HepG2 (cell line): ENCODE measurements at regions not wholly inside any gene's neighbourhood (a gene's known extent, or its start where the extent isn't known, plus 50 kb on each side); places are given as distances from the start of the nearest gene placed in this dataset.

ENCODE experiments used
- ATAC-seq: fragments of 200-7000 bp; cut with Tn5 transposase; 3 replicates; pipeline ENCODE4 v1.9.1; 2020; ENCODE audit warnings: mild to moderate bottlenecking, moderate library complexity
- BruUV-seq: library from RNA; stranded (reverse); fragments of 400-500 nt; replicated peaks from 2 replicates; lab custom pipeline; 2021; lab: Mats Ljungman, UMichigan
- CTCF ChIA-PET: fragments of 300-600 bp; formaldehyde crosslinking; extraction: SDS; loops from one replicate; lab custom pipeline; 2021; ENCODE audit warnings: low total read pairs, inconsistent platforms, low intra/inter-chr PET ratio; lab: Yijun Ruan, JAX
- POLR2A ChIA-PET: fragments of 350-600 bp; sonication (Branson Sonifier 250); formaldehyde crosslinking; loops from one replicate; lab custom pipeline; 2020; ENCODE audit warnings: antibody characterized with exemption, inconsistent platforms; lab: Yijun Ruan, JAX
- DNase-seq: peaks from one replicate; pipeline ENCODE4 v3.0.0-alpha.2; 2015; ENCODE audit warnings: low spot score
- FAIRE-seq: peaks from 3 replicates; lab custom pipeline; 2011; peaks lifted over from hg19 to GRCh38; lab: Jason Lieb, UNC
- H2AFZ ChIP-seq: one replicate; pipeline ENCODE4 v1.6.1; 2011; ENCODE audit warnings: low read length, inconsistent platforms
- H3K27ac ChIP-seq: fragments of 300-600 bp; 3 replicates; pipeline ENCODE4 v1.8.0; 2011; ENCODE audit warnings: mixed run types, mild to moderate bottlenecking, mixed read lengths, low read length, inconsistent platforms; ENCODE audit not compliant: insufficient read depth; ENCODE audit errors: extremely low read length
- H3K27me3 ChIP-seq, 2 experiments: fragments of 200-600 bp in 1 of 2; 2 replicates in 1 of 2; 3 replicates in 1 of 2; pipeline versions ENCODE4 v1.6.0 to v1.8.0; 2011; ENCODE audit warnings: low read length in 2 of 2, mild to moderate bottlenecking in 2 of 2, moderate library complexity in 2 of 2, inconsistent platforms in 1 of 2; ENCODE audit not compliant: insufficient read depth in 2 of 2, control insufficient read depth in 1 of 2
- H3K36me3 ChIP-seq, 2 experiments: fragments of 200-600 bp in 1 of 2; replicated peaks in 1 of 2; 2 replicates in 1 of 2; 3 replicates in 1 of 2; pipeline versions ENCODE4 v1.5.1 to v1.8.0; 2011; ENCODE audit warnings: low read length in 2 of 2, inconsistent platforms in 1 of 2; ENCODE audit not compliant: insufficient read depth in 2 of 2, control insufficient read depth in 1 of 2
- H3K4me1 ChIP-seq: 2 replicates; pipeline ENCODE4 v1.5.1; 2012; ENCODE audit warnings: low read length, inconsistent platforms; ENCODE audit not compliant: insufficient read depth
- H3K4me2 ChIP-seq: 2 replicates; pipeline ENCODE4 v1.6.0; 2011; ENCODE audit warnings: low read depth, low read length, inconsistent platforms
- H3K4me3 ChIP-seq, 3 experiments: fragments of 200-600 bp in 1 of 3; sonication (generic), shearing (Covaris generic) in 1 of 3; replicated peaks in 1 of 3; 2 replicates each; pipeline ENCODE4 v1.5.1; 2011 to 2016; ENCODE audit warnings: low read length in 3 of 3, inconsistent platforms in 2 of 3, low read depth in 2 of 3, mild to moderate bottlenecking in 2 of 3, control low read depth in 1 of 3, mixed read lengths in 1 of 3; ENCODE audit not compliant: insufficient read depth in 1 of 3
- H3K79me2 ChIP-seq: one replicate; pipeline ENCODE4 v1.6.1; 2011; ENCODE audit warnings: low read length, inconsistent platforms; ENCODE audit not compliant: insufficient read depth
- H3K9ac ChIP-seq: 2 replicates; pipeline ENCODE4 v1.6.0; 2011; ENCODE audit warnings: mild to moderate bottlenecking, low read depth, low read length, inconsistent platforms; ENCODE audit not compliant: insufficient read depth
- H3K9me3 ChIP-seq: 2 replicates; pipeline ENCODE4 v1.5.1; 2012; ENCODE audit warnings: mild to moderate bottlenecking, low read length
- H4K20me1 ChIP-seq: 2 replicates; pipeline ENCODE4 v1.6.0; 2011; ENCODE audit warnings: inconsistent platforms, mild to moderate bottlenecking, low read length, moderate library complexity; ENCODE audit not compliant: insufficient read depth
- CSRNP1 ChIP-seq: sonication (generic); formaldehyde crosslinking; IDR thresholded peaks from 2 replicates; pipeline ENCODE4 v1.8.1; 2023; ENCODE audit warnings: mild to moderate bottlenecking, missing genetic modification reagents
- KLF16 ChIP-seq, 2 experiments: sonication (generic) in 1 of 2; formaldehyde crosslinking in 1 of 2; IDR thresholded peaks; 2 replicates each; pipeline versions ENCODE4 v1.6.1 to v1.8.0; 2016 to 2023; ENCODE audit warnings: missing genetic modification reagents in 2 of 2, missing compliant biosample characterization in 1 of 2
- KMT2B ChIP-seq: IDR thresholded peaks from 2 replicates; pipeline ENCODE4 v1.6.1; 2016; ENCODE audit warnings: missing genetic modification reagents, missing compliant biosample characterization
- NFE2L1 ChIP-seq: sonication (generic); formaldehyde crosslinking; IDR thresholded peaks from 2 replicates; pipeline ENCODE4 v1.4.0; 2020; ENCODE audit warnings: missing genetic modification reagents, mild to moderate bottlenecking, borderline replicate concordance
- PAX8 ChIP-seq: sonication (generic); formaldehyde crosslinking; IDR thresholded peaks from 2 replicates; pipeline ENCODE4 v1.8.0; 2022; ENCODE audit warnings: mild to moderate bottlenecking, missing genetic modification reagents, borderline replicate concordance
- REL ChIP-seq: sonication (generic); formaldehyde crosslinking; conservative IDR thresholded peaks from 2 replicates; pipeline ENCODE4 v1.8.0; 2022; ENCODE audit warnings: mild to moderate bottlenecking, missing genetic modification reagents, moderate library complexity
- REXO4 ChIP-seq: sonication (generic); formaldehyde crosslinking; IDR thresholded peaks from 2 replicates; pipeline ENCODE4 v1.8.0; 2022; ENCODE audit warnings: missing genetic modification reagents, mild to moderate bottlenecking, borderline replicate concordance
- SKIL ChIP-seq: sonication (generic); formaldehyde crosslinking; IDR thresholded peaks from 2 replicates; pipeline ENCODE4 v1.8.0; 2022; ENCODE audit warnings: missing genetic modification reagents, mild to moderate bottlenecking, moderate library complexity, borderline replicate concordance
- SMARCE1 ChIP-seq: fragments of 450-650 bp; IDR thresholded peaks from 2 replicates; pipeline ENCODE4 v1.6.1; 2017; ENCODE audit warnings: borderline replicate concordance
- SP1 ChIP-seq, 2 experiments: fragments of 450-650 bp in 1 of 2; sonication (generic) in 1 of 2; formaldehyde crosslinking in 1 of 2; IDR thresholded peaks; 2 replicates each; pipeline versions ENCODE4 v1.4.0 to v1.6.1; 2016 to 2020; ENCODE audit warnings: missing genetic modification reagents in 1 of 2
- ZBTB25 ChIP-seq: IDR thresholded peaks from 2 replicates; pipeline ENCODE4 v1.6.1; 2018; ENCODE audit warnings: missing genetic modification reagents
- ZFP36L1 ChIP-seq: sonication (generic); formaldehyde crosslinking; IDR thresholded peaks from 2 replicates; pipeline ENCODE4 v1.8.0; 2022; ENCODE audit warnings: mild to moderate bottlenecking, missing genetic modification reagents, moderate library complexity
- ZFP36L2 ChIP-seq: sonication (generic); formaldehyde crosslinking; IDR thresholded peaks from 2 replicates; pipeline ENCODE4 v1.4.0; 2020; ENCODE audit warnings: missing genetic modification reagents
- ZNF776 ChIP-seq: sonication (generic); formaldehyde crosslinking; IDR thresholded peaks from 2 replicates; pipeline ENCODE4 v1.4.0; 2020; ENCODE audit warnings: mild to moderate bottlenecking, missing genetic modification reagents
- WGBS: methylation state at CpG from one replicate; pipeline ENCODE4 v1.1.6; 2017; ENCODE audit warnings: low lambda C conversion rate; 5-methylcytosine and 5-hydroxymethylcytosine counted together
- in situ Hi-C: cut with HindIII; loops from 2 replicates; pipeline ENCODE4 v1.10.0; 2017; ENCODE audit warnings: low pct_unique_long_range_greater_than_20kb; ENCODE audit not compliant: extremely low pct_ligation_motif_present
- intact Hi-C: fragments of 100-400 bp; cut with micrococcal nuclease; formaldehyde crosslinking; loops from one replicate; pipeline ENCODE4 v1.10.0; 2022; ENCODE audit not compliant: unreplicated experiment

- TF ChIP-seq CSRNP1 (CRISPR knock-in tag) (no peak), ZFP36L1 (CRISPR knock-in tag) (no peak), KMT2B (no peak), KLF16 (CRISPR knock-in tag; IDR thresholded peaks at IDR 0.05) (no peak), ZFP36L2 (no peak)
Measured at GRCh38 chr2:8281950-8282857, 399.7 kb upstream of the ID2 start (continued).

- DNase-seq (no peak), ATAC-seq (no peak), FAIRE-seq (no peak)
- no peaks in the 10 kb centered on the region for H3K79me2 ChIP-seq
- ChIA-PET CTCF (no interaction called here), POLR2A (no interaction called here)
- H3K27me3 ChIP-seq = peaks cover 0 to 19% of the 10 kb centered on the region in 2 experiments; a peak in 4 of 5 replicates
- no peaks in the 10 kb centered on the region for H4K20me1 ChIP-seq
- in situ Hi-C loops = no loop called here
- H3K9me3 ChIP-seq = no peaks in the 10 kb centered on the region
- H3K36me3 ChIP-seq = no peaks in the 10 kb centered on the region
- no peak overlapping the region for H3K4me2 ChIP-seq
- H3K27ac ChIP-seq = no peak overlapping the region
- no peak overlapping the region for H2AFZ ChIP-seq
- 81% methylated on average over 13 of the region's 13 CpGs for WGBS
- TF ChIP-seq NFE2L1 = no peak
- TF ChIP-seq ZNF776 = no peak
- no peak for TF ChIP-seq REXO4 (CRISPR knock-in tag)
- no peak for TF ChIP-seq SMARCE1
- no peak for TF ChIP-seq REL (CRISPR knock-in tag)
- no peak for TF ChIP-seq SP1 (IDR thresholded peaks at IDR 0.05)
- TF ChIP-seq SP1 (CRISPR knock-in tag; IDR thresholded peaks at IDR 0.05) = no peak
- no peak for TF ChIP-seq ZBTB25 (CRISPR knock-in tag)
- TF ChIP-seq PAX8 (CRISPR knock-in tag) = no peak
- no peak for TF ChIP-seq SKIL
- intact Hi-C loops = loop anchor here (1.0 kb wide), 1 partner anchor 611 kb away; no protein-coding TSS in a partner anchor
- H3K9ac ChIP-seq = no peak overlapping the region
- H3K4me3 ChIP-seq = no peak overlapping the region
- peaks cover 9% of the 10 kb centered on the region for H3K4me1 ChIP-seq
- BruUV-seq = no TSS peak
Measured at GRCh38 chr2:8282858-8283252, 399.0 kb upstream of the ID2 start.
